ENCODE measurements at regions not wholly inside any gene's neighbourhood (a gene's known extent, or its start where the extent isn't known, plus 50 kb on each side); places are given as distances from the start of the nearest gene placed in this dataset.

- TF ChIP-seq, protein P1, sequence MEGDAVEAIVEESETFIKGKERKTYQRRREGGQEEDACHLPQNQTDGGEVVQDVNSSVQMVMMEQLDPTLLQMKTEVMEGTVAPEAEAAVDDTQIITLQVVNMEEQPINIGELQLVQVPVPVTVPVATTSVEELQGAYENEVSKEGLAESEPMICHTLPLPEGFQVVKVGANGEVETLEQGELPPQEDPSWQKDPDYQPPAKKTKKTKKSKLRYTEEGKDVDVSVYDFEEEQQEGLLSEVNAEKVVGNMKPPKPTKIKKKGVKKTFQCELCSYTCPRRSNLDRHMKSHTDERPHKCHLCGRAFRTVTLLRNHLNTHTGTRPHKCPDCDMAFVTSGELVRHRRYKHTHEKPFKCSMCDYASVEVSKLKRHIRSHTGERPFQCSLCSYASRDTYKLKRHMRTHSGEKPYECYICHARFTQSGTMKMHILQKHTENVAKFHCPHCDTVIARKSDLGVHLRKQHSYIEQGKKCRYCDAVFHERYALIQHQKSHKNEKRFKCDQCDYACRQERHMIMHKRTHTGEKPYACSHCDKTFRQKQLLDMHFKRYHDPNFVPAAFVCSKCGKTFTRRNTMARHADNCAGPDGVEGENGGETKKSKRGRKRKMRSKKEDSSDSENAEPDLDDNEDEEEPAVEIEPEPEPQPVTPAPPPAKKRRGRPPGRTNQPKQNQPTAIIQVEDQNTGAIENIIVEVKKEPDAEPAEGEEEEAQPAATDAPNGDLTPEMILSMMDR (conservative IDR thresholded peaks at IDR 0.05 in 1 of 2, IDR thresholded peaks at IDR 0.05 in 1 of 2; ENCODE audit: low read depth in 1 of 2, low read length in 2 of 2): no peak
- TF ChIP-seq EZH2 (IDR thresholded peaks at IDR 0.05; ENCODE audit: low read length, missing control alignments): no peak
Observed at GRCh38 chr6:27830212-27830599, 82.0 kb downstream of the OR2B2 start.
